Naive thymus-derived CD8-positive, alpha-beta T cell (primary cell): ENCODE measurements at regions not wholly inside any gene's neighbourhood (a gene's known extent, or its start where the extent isn't known, plus 50 kb on each side); places are given as distances from the start of the nearest gene placed in this dataset.

Experiments used
- ATAC-seq, 2 donors: fragments of 150-1000 bp; cut with Tn5 transposase in 1 of 2; sonication (Bioruptor Pico), chemical (Tn5 transposase) in 1 of 2; 1 replicate in 1 of 2; 2 replicates in 1 of 2; pipeline ENCODE4 v1.10.0; 2021; ENCODE audit warnings: mild to moderate bottlenecking in 2 of 2, moderate library complexity in 2 of 2
- POLR2A ChIA-PET: fragments of 350-600 bp; sonication (Branson Sonifier 250); formaldehyde crosslinking; loops from one replicate; lab custom pipeline; 2021; ENCODE audit warnings: antibody characterized with exemption; lab: Charles Lee
- DNase-seq, 10 donors: peaks; one replicate each; pipeline versions ENCODE4 v3.0.0 to v3.0.0-alpha.2; 2020 to 2022
- H3K27ac Mint-ChIP-seq, 10 donors: one replicate each; pipeline ENCODE4 v1.8.0; 2020 to 2022; ENCODE audit warnings: mild to moderate bottlenecking in 10 of 10, mixed read lengths in 10 of 10, moderate library complexity in 4 of 10, inconsistent platforms in 1 of 10
- H3K27me3 Mint-ChIP-seq, 5 donors: one replicate each; pipeline ENCODE4 v1.8.0; 2021 to 2022; ENCODE audit warnings: mixed read lengths in 5 of 5
- H3K36me3 Mint-ChIP-seq, 3 donors: one replicate each; pipeline ENCODE4 v1.8.0; 2020 to 2022; ENCODE audit warnings: mixed read lengths in 3 of 3, mild to moderate bottlenecking in 2 of 3, inconsistent platforms in 1 of 3
- H3K4me1 Mint-ChIP-seq, 4 donors: one replicate each; pipeline ENCODE4 v1.8.0; 2021 to 2022; ENCODE audit warnings: mixed read lengths in 4 of 4
- H3K4me3 Mint-ChIP-seq, 10 donors: one replicate each; pipeline ENCODE4 v1.8.0; 2020 to 2022; ENCODE audit warnings: mild to moderate bottlenecking in 10 of 10, mixed read lengths in 10 of 10, moderate library complexity in 6 of 10, inconsistent platforms in 1 of 10
- H3K9me3 Mint-ChIP-seq, 9 donors: one replicate each; pipeline ENCODE4 v1.8.0; 2020 to 2022; ENCODE audit warnings: mixed read lengths in 9 of 9, mild to moderate bottlenecking in 3 of 9, inconsistent platforms in 1 of 9, moderate library complexity in 1 of 9

DNA sequence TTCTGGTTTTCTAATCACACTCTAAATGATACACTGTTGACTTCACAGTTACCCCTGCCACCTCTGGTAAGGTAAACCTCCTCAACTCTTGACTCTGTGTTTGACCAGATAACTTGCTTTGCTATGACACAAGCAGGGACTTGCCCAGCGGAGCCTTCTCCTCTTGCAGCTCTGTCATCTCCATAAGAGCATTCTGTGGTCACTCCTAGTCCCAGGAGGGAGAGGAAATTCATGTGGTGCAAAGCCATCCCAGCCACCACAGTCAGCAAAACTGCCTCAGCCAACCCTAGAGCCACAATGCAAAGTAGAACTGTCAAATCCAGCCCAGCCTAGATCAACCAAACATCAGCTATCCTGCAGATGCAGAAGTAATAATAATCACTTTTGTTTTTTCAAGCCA lies 144.7 kb upstream of the GADL1 start:
- H3K27me3 Mint-ChIP-seq: peaks cover 0 to 3% (median 0%) of the 10 kb centered on the region in 5 donors

DNA sequence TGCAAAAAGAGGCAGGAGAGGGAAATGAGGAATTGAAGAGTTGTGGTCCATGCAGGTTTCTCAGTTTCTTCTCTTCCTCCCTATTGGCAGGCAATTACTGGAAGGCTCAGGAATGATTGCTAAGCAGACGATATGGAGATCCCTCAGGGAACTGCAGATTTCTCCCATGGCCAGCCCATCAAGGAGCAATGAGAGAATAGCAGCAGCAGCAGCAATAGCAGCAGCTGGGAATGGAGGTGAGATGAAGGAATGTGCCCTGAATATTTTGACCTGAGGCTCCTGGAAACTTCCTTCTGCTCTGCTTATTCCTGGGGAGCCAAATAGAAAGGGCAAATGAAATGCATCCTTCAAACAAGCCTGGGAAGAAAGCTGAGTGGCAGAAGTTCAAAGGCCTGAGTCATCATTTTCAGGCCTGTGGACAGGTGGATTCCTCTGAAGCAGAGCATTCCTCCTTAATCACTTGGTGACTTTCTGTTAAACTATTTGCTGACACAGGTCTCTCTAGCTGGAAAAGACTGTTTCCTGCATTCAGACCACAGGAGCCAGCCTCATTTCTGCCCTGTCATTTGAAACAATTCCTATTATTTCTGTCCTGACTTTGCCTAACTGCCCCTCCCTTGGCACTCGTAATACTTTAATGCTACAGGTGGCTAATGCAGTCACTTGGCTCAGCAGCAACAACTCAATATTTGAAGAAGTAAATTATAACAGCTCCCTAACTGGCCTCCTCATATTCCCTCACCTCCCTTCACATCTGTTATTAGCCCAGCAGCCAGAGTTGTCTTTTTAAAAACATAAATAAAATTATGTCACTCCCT lies 146.9 kb upstream of the GADL1 start:
- Mint-ChIP-seq H3K4me1 (no peaks in the 10 kb centered on the region), H3K27me3 (peaks cover 0 to 3% (median 0%) of the 10 kb centered on the region in 5 donors), H3K27ac (no peak overlapping the region), H3K36me3 (peaks cover 0 to 19% (median 11%) of the 10 kb centered on the region in 3 donors), H3K4me3 (no peak overlapping the region), H3K9me3 (peaks cover 2 to 22% (median 15%) of the 10 kb centered on the region in 9 donors)
- DNase-seq (no peak), ATAC-seq (no peak)
- POLR2A ChIA-PET: no interaction called here

More for the DNA sequence above, 144.7 kb upstream of the GADL1 start:
- Mint-ChIP-seq H3K4me1 (no peaks in the 10 kb centered on the region), H3K36me3 (peaks cover 0 to 19% (median 11%) of the 10 kb centered on the region in 3 donors), H3K4me3 (no peak overlapping the region), H3K9me3 (peaks cover 2 to 22% (median 15%) of the 10 kb centered on the region in 9 donors), H3K27ac (no peak overlapping the region)
- DNase-seq (no peak), ATAC-seq (no peak)
- POLR2A ChIA-PET: interaction anchor here (0.6 kb wide), 1 partner anchor 944 kb away, joined by 3 read pairs; no protein-coding TSS in a partner anchor

DNA sequence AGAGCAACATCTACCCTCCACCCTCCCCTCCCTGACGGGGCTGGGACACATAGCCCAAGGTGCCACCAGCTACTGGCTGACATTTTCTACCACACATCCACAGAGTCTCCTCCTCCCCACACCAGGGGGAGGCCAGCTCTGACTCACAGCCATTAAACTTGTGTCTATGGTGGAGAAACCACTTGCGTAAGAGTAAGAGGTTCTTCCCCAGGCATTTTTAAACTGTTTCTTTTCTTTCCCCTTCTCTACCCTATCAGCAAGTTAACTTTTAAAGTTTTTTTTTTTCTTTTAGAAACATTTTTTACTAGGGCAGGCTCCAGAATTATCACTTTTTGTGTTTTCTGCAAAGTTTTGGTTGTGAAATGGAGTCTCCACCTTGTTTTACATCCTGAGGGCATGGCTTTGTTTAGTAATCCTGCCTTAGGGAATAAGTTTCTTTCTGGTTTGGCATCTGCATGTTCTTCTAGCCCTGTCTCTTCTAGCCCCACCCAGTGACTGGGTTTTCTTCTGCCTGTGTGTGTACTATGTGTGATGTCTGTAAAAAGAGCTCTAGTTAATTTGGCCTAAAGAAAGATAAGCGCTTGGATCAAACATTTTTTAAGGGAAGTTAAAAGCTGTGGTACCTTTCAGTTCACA lies 148.8 kb upstream of the GADL1 start:
- Mint-ChIP-seq H3K27me3 (peaks cover 0 to 3% (median 0%) of the 10 kb centered on the region in 5 donors), H3K4me3 (no peak overlapping the region), H3K27ac (no peak overlapping the region), H3K36me3 (peaks cover 0 to 19% (median 11%) of the 10 kb centered on the region in 3 donors), H3K4me1 (no peaks in the 10 kb centered on the region), H3K9me3 (peaks cover 4 to 22% (median 15%) of the 10 kb centered on the region in 9 donors)
- DNase-seq (no peak), ATAC-seq (no peak)
- POLR2A ChIA-PET: no interaction called here

DNA sequence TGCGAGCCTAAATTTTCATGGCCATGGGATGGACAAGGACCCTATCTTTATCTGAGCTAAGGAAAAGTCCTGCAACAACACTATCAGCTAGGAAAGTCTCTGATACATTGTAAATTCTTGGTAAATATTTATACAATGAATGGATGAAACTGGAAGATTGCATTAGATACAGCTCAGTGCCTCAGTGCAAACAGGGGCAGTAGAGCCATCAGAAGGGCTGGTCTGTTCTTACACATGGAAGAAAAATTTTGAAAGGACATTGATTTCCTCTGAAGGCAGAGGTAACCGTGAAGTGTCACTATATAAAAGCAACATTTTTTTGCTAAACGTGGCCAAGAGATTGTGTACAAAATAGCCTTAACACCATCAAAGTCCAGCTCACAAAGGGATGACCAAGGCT lies 153.2 kb upstream of the GADL1 start:
- POLR2A ChIA-PET: no interaction called here
- ATAC-seq: no peak
- peaks cover 0 to 2% (median 0%) of the 10 kb centered on the region in 5 donors for H3K27me3 Mint-ChIP-seq
- no peak overlapping the region for H3K4me3 Mint-ChIP-seq
- peaks cover 3 to 30% (median 14%) of the 10 kb centered on the region in 9 donors for H3K9me3 Mint-ChIP-seq
- no peak for DNase-seq
- H3K36me3 Mint-ChIP-seq: peaks cover 0 to 19% (median 11%) of the 10 kb centered on the region in 3 donors
- H3K4me1 Mint-ChIP-seq: peaks cover 0 to 3% (median 0%) of the 10 kb centered on the region in 4 donors
- no peak overlapping the region for H3K27ac Mint-ChIP-seq

DNA sequence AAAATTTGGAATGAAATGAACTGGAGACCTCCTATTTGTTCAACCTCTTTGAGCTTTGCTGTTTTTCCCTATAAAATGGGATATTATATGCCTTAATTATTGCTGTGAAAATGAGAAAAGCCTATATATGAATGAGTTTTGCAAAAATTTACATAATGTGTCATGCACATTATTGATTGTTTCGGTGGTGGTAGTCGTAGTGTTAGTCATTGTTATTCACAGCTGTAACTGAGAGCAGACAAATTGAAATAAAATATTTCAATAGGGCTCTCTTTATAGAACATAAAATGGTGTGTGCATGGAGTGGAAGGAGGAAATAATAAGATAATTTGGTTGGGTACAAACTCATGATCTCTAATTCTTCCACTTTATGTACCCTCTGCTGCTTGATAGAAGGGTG lies 153.7 kb upstream of the GADL1 start:
- H3K9me3 Mint-ChIP-seq: peaks cover 2 to 29% (median 9%) of the 10 kb centered on the region in 9 donors

DNA sequence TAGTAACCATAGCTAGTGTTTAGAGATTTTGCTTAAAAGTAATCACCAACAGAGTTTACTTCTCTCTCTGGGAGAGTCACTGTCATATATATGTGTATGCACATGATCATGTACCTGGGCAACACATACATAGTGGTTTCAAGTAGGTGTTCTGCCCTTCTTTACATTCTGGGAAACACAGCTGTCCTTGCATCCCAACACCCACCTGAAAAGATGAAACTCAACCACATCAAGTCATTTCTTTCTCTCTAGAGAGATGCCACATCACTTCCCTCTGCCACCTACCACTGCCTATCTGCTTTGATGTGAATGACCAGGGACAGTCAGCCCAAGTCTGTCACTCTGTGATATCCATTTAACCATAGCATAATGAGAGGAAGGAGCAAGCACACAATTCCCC lies 155.8 kb upstream of the GADL1 start:
- peaks cover 0 to 10% (median 0%) of the 10 kb centered on the region in 3 donors for H3K36me3 Mint-ChIP-seq
- no peak for DNase-seq
- H3K4me1 Mint-ChIP-seq: peaks cover 0 to 3% (median 0%) of the 10 kb centered on the region in 4 donors
- POLR2A ChIA-PET: no interaction called here
- no peak overlapping the region for H3K27ac Mint-ChIP-seq
- H3K4me3 Mint-ChIP-seq: no peak overlapping the region
- peaks cover 0 to 2% (median 0%) of the 10 kb centered on the region in 5 donors for H3K27me3 Mint-ChIP-seq
- ATAC-seq: no peak
- H3K9me3 Mint-ChIP-seq: peaks cover 0 to 21% (median 5%) of the 10 kb centered on the region in 9 donors

More for the DNA sequence above, 153.7 kb upstream of the GADL1 start:
- DNase-seq (no peak), ATAC-seq (no peak)
- Mint-ChIP-seq H3K4me1 (peaks cover 0 to 3% (median 0%) of the 10 kb centered on the region in 4 donors), H3K27me3 (peaks cover 0 to 2% (median 0%) of the 10 kb centered on the region in 5 donors), H3K27ac (no peak overlapping the region), H3K4me3 (no peak overlapping the region), H3K36me3 (peaks cover 0 to 19% (median 7%) of the 10 kb centered on the region in 3 donors)
- POLR2A ChIA-PET: no interaction called here

DNA sequence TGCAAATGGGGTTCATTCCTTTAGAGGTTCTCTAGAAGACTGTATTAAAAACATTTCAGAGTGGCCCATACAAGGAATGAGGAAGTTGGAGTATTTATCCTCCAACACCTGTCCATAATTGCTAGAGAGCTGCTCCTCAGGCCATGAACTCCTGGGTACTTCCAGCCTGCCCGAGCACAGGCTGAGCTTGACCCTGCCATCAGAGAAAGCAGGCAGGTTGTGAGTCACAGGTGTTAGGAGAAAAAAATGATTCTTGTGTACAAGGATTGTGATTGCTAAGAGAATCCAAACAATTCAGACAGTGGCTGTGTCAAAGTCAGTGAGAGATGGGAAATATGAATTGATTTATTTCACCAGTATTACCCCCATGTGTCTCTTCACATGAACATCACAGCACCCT lies 156.8 kb upstream of the GADL1 start:
- Mint-ChIP-seq H3K27me3 (peaks cover 0 to 2% (median 0%) of the 10 kb centered on the region in 5 donors), H3K4me3 (no peak overlapping the region), H3K9me3 (peaks cover 0 to 27% (median 6%) of the 10 kb centered on the region in 9 donors), H3K4me1 (peaks cover 0 to 3% (median 0%) of the 10 kb centered on the region in 4 donors), H3K27ac (no peak overlapping the region), H3K36me3 (peaks cover 0 to 10% (median 0%) of the 10 kb centered on the region in 3 donors)
- no peak for ATAC-seq
- no peak for DNase-seq
- POLR2A ChIA-PET: no interaction called here

DNA sequence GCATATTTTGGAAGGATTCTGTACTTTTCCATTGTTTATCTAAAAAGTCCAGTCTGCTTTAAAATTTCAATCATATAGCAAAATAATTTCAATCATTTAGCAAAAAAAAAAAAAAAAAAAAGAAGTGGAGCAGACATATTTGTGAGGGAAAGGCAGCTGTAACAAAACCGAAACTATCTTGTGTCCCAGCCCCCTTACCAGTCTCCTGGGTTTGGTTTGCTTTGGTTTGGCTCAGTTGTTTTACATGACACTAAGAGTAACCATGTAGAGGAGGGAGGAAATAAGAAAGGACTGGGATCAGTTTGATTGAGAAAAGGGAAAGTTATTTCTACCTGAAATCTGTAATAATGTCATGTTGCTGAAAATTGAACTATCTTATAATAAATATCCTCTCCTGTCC lies 158.8 kb upstream of the GADL1 start:
- H3K4me1 Mint-ChIP-seq: peaks cover 0 to 3% (median 0%) of the 10 kb centered on the region in 4 donors
- no peak overlapping the region for H3K27ac Mint-ChIP-seq
- POLR2A ChIA-PET: no interaction called here
- H3K36me3 Mint-ChIP-seq: peaks cover 0 to 19% (median 3%) of the 10 kb centered on the region in 3 donors
- no peak overlapping the region for H3K4me3 Mint-ChIP-seq
- DNase-seq (no peak), ATAC-seq (no peak)
- H3K9me3 Mint-ChIP-seq: peaks cover 0 to 45% (median 6%) of the 10 kb centered on the region in 9 donors
- H3K27me3 Mint-ChIP-seq: peaks cover 0 to 3% (median 0%) of the 10 kb centered on the region in 5 donors

DNA sequence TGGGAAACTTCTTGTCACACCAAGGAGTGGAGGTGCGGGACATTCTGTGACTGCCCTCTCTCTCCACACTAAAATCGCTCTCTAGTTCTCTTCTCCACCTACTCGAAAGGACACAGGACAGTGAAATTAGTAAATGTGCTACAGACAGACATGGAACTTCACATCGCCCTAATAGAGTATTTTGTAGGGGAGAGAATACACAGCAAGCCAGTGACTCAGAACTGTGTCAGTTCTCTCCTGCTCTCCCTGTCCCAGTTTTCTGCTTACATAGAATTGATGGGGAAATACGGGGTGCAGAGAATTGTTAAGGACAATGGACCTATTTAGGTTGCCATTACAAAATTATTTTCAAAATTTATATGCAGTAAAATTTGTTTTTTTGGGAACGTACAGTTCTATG lies 159.6 kb upstream of the GADL1 start:
- Mint-ChIP-seq H3K4me1 (peaks cover 0 to 3% (median 0%) of the 10 kb centered on the region in 4 donors), H3K4me3 (no peak overlapping the region), H3K27ac (no peak overlapping the region), H3K36me3 (peaks cover 0 to 22% (median 3%) of the 10 kb centered on the region in 3 donors), H3K9me3 (peaks cover 0 to 50% (median 9%) of the 10 kb centered on the region in 9 donors), H3K27me3 (peaks cover 0 to 1% (median 0%) of the 10 kb centered on the region in 5 donors)
- POLR2A ChIA-PET: no interaction called here
- DNase-seq: no peak
- ATAC-seq: no peak

DNA sequence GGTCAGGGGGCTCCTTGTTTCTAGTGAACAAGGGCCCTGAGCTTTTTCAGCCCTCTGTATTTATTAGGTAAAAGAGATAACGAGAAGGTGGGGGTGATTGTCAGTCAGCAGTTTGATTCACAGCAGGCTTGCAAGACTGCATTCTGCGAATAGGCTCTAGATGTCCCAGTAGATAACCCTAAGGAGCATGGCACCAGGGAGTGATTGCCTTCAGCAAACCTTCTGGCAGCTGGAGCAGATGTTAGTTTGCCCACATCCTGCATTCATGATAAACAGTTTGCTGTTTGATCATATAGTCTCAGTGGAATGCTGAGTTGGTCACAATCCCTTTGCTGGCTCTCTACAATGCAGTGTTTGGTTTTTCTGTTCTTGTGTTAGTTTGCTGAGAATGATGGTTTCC lies 161.3 kb upstream of the GADL1 start:
- H3K36me3 Mint-ChIP-seq: peaks cover 0 to 28% (median 5%) of the 10 kb centered on the region in 3 donors
- POLR2A ChIA-PET: no interaction called here
- peaks cover 0 to 1% (median 0%) of the 10 kb centered on the region in 5 donors for H3K27me3 Mint-ChIP-seq
- no peak overlapping the region for H3K4me3 Mint-ChIP-seq
- peak overlapping the region in 1 of 10 donors; percentile 76 for H3K27ac Mint-ChIP-seq
- H3K9me3 Mint-ChIP-seq: peaks cover 5 to 58% (median 14%) of the 10 kb centered on the region in 9 donors
- no peaks in the 10 kb centered on the region for H3K4me1 Mint-ChIP-seq
- ATAC-seq (no peak), DNase-seq (no peak)

DNA sequence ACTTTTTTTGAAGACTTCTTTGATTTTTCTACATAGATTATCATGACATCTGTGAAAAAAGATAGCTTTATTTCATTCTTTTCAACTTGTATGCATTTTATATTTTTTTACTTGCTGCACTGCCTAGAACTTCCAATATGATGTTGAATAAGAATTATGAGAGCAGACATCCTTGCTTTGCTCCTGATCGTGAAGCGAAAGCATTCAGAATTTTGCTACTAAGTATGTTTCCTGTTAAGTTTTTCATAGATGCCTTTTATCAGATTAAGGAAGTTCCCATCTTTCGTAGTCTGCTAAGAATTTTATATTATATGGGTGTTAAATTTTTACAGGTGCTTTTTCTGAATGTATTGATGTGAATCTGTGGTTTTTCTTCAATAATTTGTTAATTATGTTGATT lies 163.4 kb upstream of the GADL1 start:
- Mint-ChIP-seq H3K9me3 (peaks cover 6 to 39% (median 14%) of the 10 kb centered on the region in 9 donors), H3K4me1 (no peaks in the 10 kb centered on the region), H3K4me3 (no peak overlapping the region), H3K27me3 (peaks cover 0 to 1% (median 0%) of the 10 kb centered on the region in 5 donors), H3K36me3 (peaks cover 0 to 21% (median 6%) of the 10 kb centered on the region in 3 donors), H3K27ac (no peak overlapping the region)
- ATAC-seq (no peak), DNase-seq (no peak)
- POLR2A ChIA-PET: no interaction called here

DNA sequence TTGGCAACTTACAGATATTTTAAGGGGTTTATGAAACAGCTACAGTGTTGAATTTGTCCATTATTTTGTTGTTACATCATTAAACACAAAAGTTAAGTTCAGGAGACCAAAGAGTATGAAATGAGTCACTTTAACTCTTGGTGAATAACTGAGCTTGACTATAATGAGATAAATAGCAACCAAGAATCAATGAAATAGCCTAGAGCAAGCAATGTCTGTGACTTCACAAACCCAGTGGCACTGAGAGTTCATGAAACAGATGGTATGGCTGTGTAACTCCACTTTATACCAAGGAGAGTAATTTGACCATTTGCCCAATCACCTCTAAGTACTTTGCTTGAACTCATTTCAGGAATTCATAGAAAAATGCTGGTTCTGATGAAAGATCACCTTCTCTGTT lies 169.6 kb upstream of the GADL1 start:
- Mint-ChIP-seq H3K27ac (no peak overlapping the region), H3K4me3 (no peak overlapping the region)

More for the DNA sequence above, 169.6 kb upstream of the GADL1 start:
- peaks cover 3 to 15% (median 8%) of the 10 kb centered on the region in 9 donors for H3K9me3 Mint-ChIP-seq
- ATAC-seq (no peak), DNase-seq (no peak)
- no peaks in the 10 kb centered on the region for H3K4me1 Mint-ChIP-seq
- POLR2A ChIA-PET: no interaction called here
- peaks cover 0 to 6% (median 4%) of the 10 kb centered on the region in 3 donors for H3K36me3 Mint-ChIP-seq
- peaks cover 0 to 4% (median 0%) of the 10 kb centered on the region in 5 donors for H3K27me3 Mint-ChIP-seq
